IPS DF 4.7 (cell line): ENCODE measurements at regions not wholly inside any gene's neighbourhood (a gene's known extent, or its start where the extent isn't known, plus 50 kb on each side); places are given as distances from the start of the nearest gene placed in this dataset.

Experiments
- DNase-seq: peaks from one replicate; pipeline ENCODE4 v3.0.0-alpha.2; 2013; ENCODE audit warnings: low spot score; ENCODE audit errors: extremely low read depth

GRCh38 chr11:119828819-119829218, 99.8 kb upstream of the NECTIN1 start:
- DNase-seq, result no peak

DNA sequence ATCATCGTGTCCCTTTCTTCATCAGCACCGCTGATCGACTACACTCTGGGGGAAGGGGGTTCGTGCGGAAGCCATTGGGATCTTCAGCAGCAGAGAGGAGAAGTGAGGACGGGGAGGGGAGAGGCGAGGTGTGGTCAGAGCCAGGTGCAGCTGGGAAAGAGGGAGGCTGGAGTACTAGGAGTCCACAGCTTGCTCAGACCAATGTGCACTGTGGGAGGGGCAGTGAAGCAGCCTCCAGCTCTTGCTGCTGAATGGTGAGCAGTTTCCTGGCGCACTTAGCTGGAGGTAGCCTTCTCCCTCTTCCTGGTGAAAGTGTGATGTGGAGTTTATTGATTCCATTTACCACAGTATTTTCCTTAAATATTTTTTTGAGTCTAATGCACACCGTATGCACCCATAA, 99.0 kb upstream of the NECTIN1 start:
- no peak for DNase-seq

GRCh38 chr11:119827113-119827512, 98.1 kb upstream of the NECTIN1 start:
- no peak for DNase-seq

DNA sequence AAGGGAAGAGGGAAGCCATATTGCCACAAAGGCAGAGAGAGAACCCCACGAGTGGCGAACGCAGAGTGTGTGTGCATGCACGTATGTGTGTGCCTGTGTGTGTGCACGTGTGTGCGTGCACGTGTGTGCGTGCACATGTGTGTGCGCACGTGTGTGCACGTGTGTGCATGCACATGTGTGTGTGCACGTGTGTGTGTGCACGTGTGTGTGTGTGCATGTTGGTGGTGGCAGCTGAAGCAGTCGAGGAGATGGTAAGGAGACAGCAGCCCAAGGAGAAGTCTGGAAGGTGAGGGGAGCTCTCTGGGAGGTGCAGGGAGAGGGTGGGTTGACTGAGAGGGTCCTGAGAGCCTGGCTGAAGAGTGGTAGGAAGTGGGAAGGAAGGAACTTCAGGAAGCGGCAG, 94.1 kb upstream of the NECTIN1 start:
- DNase-seq, result no peak

GRCh38 chr11:119816660-119817059, 87.7 kb upstream of the NECTIN1 start:
- DNase-seq, result no peak

GRCh38 chr11:119814766-119815165, 85.8 kb upstream of the NECTIN1 start:
- no peak for DNase-seq

DNA sequence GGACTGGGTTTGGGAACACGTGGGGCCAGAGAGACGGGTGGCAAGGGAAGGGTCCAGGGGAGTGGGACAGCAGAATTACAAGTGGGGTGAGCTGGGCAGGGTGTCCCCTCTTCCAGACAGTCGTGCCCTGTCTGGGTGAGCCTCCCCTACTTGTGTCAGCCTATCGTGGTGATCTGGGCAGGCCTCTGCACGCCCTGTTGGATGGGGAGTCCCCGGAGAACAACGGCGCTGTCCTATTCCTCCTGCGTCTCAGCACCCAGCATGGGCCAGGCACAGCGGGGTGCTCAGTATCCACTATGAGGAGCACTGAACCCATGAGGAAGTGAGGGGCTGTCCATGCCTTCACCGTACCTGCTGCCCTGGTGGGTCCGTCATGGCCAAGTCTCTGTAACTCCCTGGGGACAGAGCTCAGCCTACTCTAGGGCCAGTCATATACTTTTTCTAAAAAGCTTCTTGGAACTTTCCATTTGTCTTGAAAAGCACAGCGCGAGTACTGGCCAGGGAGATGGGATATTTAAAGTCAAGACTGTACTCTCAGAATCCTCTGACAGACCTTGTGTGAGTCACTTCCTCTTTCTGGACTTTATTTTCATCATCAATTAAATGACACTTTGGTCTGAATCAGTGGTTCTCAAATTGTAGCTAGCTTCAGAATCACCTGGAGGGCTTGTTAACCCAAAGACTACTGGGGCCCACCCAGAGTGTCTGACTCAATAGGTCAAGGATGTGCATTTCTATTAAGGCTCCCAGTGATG, 81.7 kb upstream of the NECTIN1 start:
- no peak for DNase-seq

GRCh38 chr11:119809346-119809745, 80.3 kb upstream of the NECTIN1 start:
- DNase-seq, result no peak

- no peak for DNase-seq
Measured at GRCh38 chr11:119808407-119809185, 79.6 kb upstream of the NECTIN1 start.

DNA sequence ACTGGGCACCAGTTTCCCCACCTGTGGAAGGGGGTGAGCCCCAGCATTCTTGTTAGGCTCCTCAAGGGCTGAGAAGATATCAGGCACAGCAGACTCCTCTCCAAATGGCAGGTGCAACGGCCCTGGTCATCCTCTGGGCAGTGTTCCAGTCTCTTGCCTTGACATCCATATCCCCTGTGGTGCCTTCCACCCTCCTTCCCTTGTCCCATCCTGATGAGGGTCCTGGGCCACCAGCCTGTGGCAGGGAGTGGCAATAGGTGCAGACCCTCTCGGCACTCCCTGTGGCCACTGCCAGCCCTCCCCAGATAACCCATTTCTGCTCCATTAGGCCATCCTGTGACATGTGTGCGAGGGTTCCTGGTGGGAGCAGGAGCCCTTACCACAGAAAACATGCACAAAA, 78.8 kb upstream of the NECTIN1 start:
- DNase-seq, result no peak

- no peak for DNase-seq
Measured at GRCh38 chr11:119807402-119807801, 78.4 kb upstream of the NECTIN1 start.

- no peak for DNase-seq
Measured at GRCh38 chr11:119806064-119806915, 77.3 kb upstream of the NECTIN1 start.

GRCh38 chr11:119805663-119806062, 76.7 kb upstream of the NECTIN1 start:
- no peak for DNase-seq

GRCh38 chr11:119804698-119805097, 75.7 kb upstream of the NECTIN1 start:
- DNase-seq, result no peak

DNA sequence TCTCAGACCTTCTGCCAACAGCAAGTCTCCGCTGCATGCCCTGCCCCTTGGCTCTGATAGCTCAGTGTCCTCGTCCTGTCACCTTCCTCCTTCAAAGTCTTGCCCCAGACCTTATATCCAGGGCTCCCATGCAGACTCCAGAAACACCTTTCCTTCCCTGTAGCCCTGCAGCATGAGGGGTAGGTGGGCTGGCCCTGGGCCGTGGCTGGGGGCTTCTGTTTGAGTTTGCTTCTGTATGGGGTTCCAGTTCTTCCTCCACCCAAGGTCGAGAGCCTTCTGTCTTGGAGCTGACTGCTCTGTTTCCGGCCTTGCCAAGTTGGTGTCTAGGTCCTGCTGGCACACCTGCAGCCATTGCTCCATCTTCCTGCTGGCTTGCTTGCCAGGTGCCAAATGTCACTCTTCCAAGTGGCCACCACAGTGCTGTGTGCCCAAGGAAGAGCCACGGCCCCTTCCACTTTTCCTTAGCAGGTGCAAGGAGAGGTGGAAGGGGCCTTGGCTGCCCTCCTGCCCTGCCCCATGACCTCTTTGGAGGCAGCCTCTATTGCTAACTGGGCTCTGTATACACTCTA, 74.8 kb upstream of the NECTIN1 start:
- DNase-seq, result no peak

DNA sequence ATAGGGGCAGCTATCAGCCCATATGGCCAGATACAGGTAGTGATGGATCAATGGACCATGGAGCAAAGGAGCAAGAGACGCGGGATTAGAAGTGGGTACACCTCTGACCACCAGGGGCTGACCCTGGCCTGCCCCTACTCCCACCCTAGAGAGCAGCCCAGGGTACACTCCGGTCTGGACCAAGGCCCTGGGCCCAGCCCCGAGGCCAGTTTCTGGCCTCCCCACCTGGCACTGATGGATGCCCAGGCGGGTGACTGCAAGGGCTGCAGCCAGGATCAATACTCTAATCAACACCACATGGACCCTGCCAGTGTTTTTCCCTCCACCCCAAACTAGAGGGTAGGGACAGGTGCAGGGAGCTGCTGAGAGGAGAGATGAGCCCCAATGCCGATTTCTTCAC, 74.1 kb upstream of the NECTIN1 start:
- DNase-seq, result no peak

DNA sequence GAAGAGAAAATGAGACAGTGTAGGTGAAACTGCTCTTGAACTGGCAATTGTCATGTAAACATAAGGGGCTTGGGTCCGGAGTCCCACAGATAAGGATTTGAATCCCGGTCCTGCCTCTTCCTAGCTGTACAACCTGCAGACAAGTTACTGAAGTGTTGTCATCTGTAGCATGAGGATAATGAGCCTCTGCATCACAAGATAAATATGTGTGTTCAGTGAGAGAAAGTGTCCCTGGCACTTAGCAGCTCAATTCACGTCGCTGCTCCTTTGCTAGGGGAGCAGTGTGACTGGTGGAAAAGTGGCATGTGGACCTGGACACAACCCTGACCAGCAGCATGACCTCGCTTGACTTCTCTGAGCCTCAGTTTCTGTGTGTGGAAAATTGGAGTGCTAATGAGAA, 73.7 kb upstream of the NECTIN1 start:
- no peak for DNase-seq

DNA sequence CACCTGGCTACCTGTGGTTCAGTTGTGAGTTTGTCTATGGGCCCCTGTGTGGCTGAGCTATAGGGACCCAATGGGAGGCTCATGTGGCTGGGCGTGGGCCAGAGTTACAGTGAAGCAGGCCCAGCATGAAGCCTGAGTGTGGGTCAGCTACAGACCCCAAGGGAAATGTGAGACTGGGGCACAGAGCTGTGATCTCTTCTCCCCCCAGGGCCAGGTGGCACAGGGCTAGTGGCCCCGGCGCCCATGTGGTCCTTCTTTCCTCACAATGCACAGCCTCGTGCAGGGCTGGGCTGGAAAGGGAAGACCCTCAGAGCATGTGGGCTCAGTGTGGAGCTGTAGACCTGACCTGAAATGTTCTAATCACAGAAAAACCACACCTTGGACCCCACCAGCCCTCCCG, 71.6 kb upstream of the NECTIN1 start:
- DNase-seq, result no peak

GRCh38 chr11:119800171-119800570, 71.2 kb upstream of the NECTIN1 start:
- DNase-seq, result no peak

DNA sequence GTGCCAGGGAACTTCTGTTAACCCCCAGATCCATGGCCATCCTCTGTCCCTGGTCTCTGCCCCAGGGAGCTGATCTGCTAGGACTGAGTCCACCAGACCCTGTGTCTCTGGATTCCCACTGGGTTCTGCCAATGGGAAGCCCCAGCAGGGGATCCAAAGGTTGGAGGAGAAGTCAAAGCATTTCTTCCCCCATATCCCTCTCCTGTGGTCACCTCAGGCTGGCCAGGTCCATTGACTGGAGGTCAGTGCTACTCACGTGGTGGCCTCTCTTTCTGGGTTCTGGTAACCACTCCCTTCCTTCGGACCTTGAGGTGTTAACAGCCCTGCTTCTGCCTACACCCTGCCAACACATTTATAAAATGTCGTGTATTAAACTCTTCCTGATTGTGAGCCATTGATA, 69.7 kb upstream of the NECTIN1 start:
- no peak for DNase-seq

GRCh38 chr11:119797736-119798135, 68.7 kb upstream of the NECTIN1 start:
- no peak for DNase-seq
